Epithelial cell of proximal tubule (primary cell): ENCODE measurements at regions not wholly inside any gene's neighbourhood (a gene's known extent, or its start where the extent isn't known, plus 50 kb on each side); places are given as distances from the start of the nearest gene placed in this dataset.

Source experiments
- DNase-seq: peaks from one replicate; pipeline ENCODE4 v3.0.0-alpha.2; 2011; ENCODE audit warnings: low read depth
- H3K4me3 ChIP-seq: 2 replicates; pipeline ENCODE4 v1.5.1; 2011; ENCODE audit warnings: low read depth, mild to moderate bottlenecking, low read length
- TF ChIP-seq, protein P1 (sequence below): conservative IDR thresholded peaks from 2 replicates; pipeline ENCODE4 v1.5.1; 2012; ENCODE audit warnings: low read depth, mild to moderate bottlenecking, low read length

DNA sequence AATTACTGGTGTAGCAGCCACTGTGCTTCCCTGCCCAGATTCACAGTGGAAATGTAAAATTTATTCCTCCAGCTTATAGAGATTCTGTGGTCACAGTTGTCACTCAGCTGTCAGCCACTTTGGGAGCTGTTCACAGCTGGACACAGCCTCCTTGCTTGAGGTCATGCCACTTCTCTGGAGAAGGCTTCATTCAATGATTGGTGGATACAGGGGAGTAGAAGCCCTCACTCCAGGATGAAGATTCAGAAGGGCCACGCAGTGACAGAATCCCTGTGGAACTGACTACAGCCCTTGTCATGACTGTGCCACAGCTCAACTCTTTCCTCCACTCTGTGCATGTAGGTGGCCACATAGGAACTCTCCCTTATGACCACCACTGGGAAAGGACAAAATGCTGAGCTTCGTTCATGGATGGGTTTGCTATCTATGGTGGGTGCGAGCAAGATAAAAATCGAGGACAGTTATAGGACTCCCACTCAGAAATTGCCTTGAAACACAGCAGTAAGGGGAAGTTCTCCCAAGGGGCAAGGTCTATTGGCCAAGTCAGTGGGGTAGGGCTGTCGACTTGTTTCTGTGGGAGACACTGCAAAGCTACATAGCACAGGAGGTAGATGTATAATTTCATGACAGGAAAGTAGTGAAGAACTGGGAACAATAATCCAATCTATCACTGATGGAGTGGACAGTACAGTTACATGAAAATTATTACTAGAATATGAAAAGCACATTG lies 98.7 kb downstream of the CCNA1 start:
- DNase-seq = no peak
- H3K4me3 ChIP-seq = no peak overlapping the region
- TF ChIP-seq, protein P1, sequence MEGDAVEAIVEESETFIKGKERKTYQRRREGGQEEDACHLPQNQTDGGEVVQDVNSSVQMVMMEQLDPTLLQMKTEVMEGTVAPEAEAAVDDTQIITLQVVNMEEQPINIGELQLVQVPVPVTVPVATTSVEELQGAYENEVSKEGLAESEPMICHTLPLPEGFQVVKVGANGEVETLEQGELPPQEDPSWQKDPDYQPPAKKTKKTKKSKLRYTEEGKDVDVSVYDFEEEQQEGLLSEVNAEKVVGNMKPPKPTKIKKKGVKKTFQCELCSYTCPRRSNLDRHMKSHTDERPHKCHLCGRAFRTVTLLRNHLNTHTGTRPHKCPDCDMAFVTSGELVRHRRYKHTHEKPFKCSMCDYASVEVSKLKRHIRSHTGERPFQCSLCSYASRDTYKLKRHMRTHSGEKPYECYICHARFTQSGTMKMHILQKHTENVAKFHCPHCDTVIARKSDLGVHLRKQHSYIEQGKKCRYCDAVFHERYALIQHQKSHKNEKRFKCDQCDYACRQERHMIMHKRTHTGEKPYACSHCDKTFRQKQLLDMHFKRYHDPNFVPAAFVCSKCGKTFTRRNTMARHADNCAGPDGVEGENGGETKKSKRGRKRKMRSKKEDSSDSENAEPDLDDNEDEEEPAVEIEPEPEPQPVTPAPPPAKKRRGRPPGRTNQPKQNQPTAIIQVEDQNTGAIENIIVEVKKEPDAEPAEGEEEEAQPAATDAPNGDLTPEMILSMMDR = no peak

DNA sequence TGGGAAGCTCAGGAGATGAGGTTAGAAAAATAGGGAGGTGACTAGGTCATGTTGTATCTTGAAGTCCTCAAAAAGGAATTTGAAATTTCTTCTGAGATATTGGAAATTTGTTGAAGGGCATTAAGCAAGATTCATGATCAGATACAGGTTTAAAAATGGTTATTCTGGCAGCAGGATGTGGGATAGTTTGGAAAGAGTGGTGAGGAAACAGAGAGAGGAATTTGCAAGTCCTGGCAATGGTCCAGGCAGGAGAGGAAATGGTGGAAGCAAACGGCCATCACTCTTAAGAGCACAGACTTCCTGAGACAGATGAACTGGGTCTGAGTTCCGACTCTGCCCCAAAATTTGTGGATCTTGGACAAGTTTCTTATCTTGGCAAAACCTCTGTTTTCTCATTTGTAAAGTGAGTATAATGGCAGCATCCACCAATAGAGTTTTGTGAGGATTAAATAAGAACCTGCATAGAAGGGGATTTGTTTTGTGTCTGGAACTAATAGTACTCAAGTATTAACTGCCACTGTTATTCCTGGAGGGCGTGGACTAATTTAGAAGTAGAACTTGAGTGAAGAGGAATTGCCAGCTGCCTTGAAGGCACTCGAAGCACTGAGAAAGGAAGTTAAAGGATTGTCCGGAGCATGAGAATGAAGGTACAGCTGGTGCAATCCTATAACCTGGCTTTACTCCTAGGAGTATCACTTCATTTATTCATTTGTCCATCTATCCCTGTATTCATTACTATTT lies 99.6 kb downstream of the CCNA1 start:
- no peak for DNase-seq
- H3K4me3 ChIP-seq = no peak overlapping the region
- TF ChIP-seq, protein P1 = no peak

DNA sequence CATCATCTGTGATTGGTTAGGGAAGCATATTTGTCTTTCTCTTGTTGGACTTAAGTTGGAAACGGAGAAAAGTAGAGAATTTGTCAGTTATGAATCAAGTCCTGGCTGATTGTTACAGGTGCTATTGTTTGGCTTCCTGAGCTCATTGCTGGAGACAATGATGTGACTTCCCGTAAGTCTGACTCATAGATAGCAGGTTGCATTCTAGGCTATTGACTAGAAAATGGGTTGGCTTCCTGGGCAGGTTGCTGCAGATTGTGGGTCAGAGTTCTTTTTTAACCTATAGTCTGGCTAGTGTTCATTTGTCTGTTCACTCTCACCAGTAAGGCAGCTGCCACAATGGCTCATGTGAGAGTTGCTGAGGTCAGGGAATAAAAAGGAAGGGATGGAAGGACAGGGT lies 101.5 kb downstream of the CCNA1 start:
- no peak for DNase-seq
- TF ChIP-seq, protein P1 = no peak
- H3K4me3 ChIP-seq = no peak overlapping the region

DNA sequence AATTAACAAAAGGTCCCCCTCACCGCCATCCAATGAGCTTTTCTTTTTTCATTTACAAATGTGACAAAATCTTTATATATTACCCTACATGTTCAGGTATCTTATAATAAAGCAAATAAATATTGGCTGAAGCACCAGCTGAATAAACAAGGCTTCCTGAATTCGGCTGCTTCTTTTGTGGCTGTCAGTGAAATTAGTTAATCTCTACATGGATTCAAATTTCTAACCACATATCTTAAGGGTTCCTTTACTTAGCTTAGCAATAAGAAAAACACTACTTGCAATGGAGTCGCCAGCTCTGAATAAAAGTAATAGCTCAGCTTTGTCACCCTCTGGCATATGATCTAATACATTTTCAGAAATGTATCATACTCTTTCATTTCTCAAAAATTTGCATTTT lies 104.3 kb downstream of the CCNA1 start:
- TF ChIP-seq, protein P1 = no peak

DNA sequence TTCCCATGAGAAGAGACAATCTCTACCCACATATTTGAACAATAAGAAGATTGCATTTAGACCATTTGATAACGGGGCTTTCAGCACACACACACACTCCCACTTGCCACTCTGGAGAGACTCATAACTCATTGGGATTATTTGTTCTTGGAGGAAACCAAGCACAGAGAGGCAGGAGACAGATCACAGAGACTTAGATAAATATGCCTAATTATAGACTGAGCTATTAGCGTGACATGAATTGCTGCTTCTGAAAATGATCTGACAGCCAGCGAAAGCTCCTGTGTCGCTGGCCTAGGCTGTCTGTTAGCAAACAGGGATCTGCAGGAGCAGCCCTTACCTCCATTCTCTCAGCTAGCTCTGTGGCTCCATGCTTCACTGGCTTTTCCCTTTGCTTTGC lies 111.4 kb downstream of the CCNA1 start:
- no peak overlapping the region for H3K4me3 ChIP-seq
- DNase-seq = no peak
- TF ChIP-seq, protein P1 = no peak

More for the DNA sequence above, 104.3 kb downstream of the CCNA1 start:
- no peak overlapping the region for H3K4me3 ChIP-seq
- no peak for DNase-seq

DNA sequence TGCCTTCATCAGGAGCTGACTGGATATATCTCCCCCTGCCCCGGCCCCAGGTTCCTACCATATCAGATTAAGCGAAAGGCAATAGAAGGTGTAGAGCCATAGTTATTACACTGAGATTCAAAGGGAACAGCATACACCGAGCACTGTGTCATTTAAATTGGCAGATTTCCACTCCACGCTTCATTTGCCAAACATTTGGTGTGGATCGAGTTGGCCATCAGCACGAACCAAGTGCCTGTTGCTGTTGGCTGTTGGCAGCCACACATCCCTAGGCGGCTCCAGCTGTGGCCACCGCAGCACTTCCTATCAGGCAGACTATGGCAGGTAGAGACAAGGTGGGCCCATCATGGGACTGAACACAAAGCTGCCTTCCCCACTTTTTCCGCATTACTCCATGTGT lies 115.8 kb downstream of the CCNA1 start:
- H3K4me3 ChIP-seq = no peak overlapping the region
- TF ChIP-seq, protein P1 = no peak
- no peak for DNase-seq

DNA sequence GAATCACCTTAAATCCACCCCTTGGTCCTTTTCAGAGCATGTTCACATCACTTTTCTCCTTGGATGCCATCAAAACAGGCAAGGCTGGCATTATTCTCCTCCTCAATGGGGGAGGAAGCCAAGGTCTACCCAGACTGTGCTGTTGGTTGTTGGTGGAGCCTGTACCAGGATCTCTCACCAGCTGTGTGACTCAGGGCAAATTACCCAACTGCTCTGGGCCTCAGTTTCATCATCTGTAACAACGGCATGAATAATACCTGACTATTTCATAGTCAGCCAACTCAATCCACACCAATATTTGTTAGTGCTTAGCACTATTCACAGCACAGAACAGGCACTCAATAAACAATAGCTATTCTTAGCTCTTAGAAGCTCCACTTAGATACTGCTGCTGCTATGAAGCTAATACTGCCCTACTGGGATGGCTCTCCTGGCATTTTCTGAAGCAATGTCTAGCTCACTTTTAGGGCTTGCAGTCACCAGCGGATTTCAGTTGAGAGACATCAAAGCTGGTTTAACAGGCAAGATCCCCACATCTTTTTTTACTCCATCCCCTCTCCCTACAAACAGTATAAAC lies 116.9 kb downstream of the CCNA1 start:
- no peak overlapping the region for H3K4me3 ChIP-seq
- TF ChIP-seq, protein P1 = no peak
- DNase-seq = no peak
